ENCODE measurements at regions not wholly inside any gene's neighbourhood (a gene's known extent, or its start where the extent isn't known, plus 50 kb on each side); places are given as distances from the start of the nearest gene placed in this dataset.

DNA sequence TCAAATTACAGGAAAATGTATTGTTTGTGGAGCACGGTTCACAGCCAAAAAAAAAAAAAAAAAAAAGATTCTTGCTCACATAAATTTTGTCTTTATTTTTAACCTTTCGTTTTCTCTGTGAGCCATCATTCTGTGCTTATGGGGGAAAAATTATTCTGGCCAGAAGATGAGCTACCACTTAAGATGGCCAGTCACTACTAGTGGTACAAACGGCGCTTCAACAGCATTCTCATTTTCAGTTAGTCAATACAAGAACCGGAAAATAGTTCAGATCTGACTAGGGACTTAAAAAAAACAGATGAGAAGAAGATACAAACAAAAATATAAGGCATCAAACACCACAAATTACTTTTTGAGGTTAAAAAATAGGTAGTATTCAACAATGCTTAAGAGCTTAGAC lies 158.6 kb upstream of the CNTN5 start (continued):
- TF ChIP-seq EZH2 (IDR thresholded peaks at IDR 0.05; ENCODE audit: low read depth, unreplicated experiment) = no peak
- TF ChIP-seq JUNB (IDR thresholded peaks at IDR 0.05; ENCODE audit: unreplicated experiment) = no peak
- TF ChIP-seq NANOG (IDR thresholded peaks at IDR 0.05; ENCODE audit: borderline replicate concordance) = no peak

- Mint-ChIP-seq H3K9me3 (no peaks in the 10 kb centered on the region), H3K36me3 (ENCODE audit: low read depth) (no peaks in the 10 kb centered on the region), H3K4me1 (no peaks in the 10 kb centered on the region), H3K27me3 (ENCODE audit: insufficient read depth, low read depth, poor library complexity) (no peaks in the 10 kb centered on the region), H3K27ac (no peak overlapping the region), H3K4me3 (no peak overlapping the region)
- Histone ChIP-seq H3K4me3 (no peak overlapping the region), H3K4me1 (ENCODE audit: insufficient read depth) (no peaks in the 10 kb centered on the region), H3K79me2 (replicated peaks; ENCODE audit: insufficient read depth) (no peaks in the 10 kb centered on the region), H3K36me3 (ENCODE audit: insufficient read depth) (no peaks in the 10 kb centered on the region), H3K27ac (ENCODE audit: low read depth) (no peak overlapping the region), H3F3A (replicated peaks; ENCODE audit: low read depth) (no peaks in the 10 kb centered on the region), H3K9me2 (ENCODE audit: insufficient read depth) (no peaks in the 10 kb centered on the region), H2AFZ (no peak overlapping the region), H4K20me1 (replicated peaks; ENCODE audit: insufficient read depth) (no peaks in the 10 kb centered on the region), H3K27me3 (ENCODE audit: insufficient read depth) (no peaks in the 10 kb centered on the region), H3K4me2 (no peak overlapping the region)
- DNase-seq (ENCODE audit: low spot score) (no peak), ATAC-seq (no peak)
- no peak for TF ChIP-seq STAT1 (IDR thresholded peaks at IDR 0.05; ENCODE audit: unreplicated experiment)
- no peak for TF ChIP-seq EZH2phosphoT487 (IDR thresholded peaks at IDR 0.05; ENCODE audit: unreplicated experiment)
- TF ChIP-seq, protein P1, sequence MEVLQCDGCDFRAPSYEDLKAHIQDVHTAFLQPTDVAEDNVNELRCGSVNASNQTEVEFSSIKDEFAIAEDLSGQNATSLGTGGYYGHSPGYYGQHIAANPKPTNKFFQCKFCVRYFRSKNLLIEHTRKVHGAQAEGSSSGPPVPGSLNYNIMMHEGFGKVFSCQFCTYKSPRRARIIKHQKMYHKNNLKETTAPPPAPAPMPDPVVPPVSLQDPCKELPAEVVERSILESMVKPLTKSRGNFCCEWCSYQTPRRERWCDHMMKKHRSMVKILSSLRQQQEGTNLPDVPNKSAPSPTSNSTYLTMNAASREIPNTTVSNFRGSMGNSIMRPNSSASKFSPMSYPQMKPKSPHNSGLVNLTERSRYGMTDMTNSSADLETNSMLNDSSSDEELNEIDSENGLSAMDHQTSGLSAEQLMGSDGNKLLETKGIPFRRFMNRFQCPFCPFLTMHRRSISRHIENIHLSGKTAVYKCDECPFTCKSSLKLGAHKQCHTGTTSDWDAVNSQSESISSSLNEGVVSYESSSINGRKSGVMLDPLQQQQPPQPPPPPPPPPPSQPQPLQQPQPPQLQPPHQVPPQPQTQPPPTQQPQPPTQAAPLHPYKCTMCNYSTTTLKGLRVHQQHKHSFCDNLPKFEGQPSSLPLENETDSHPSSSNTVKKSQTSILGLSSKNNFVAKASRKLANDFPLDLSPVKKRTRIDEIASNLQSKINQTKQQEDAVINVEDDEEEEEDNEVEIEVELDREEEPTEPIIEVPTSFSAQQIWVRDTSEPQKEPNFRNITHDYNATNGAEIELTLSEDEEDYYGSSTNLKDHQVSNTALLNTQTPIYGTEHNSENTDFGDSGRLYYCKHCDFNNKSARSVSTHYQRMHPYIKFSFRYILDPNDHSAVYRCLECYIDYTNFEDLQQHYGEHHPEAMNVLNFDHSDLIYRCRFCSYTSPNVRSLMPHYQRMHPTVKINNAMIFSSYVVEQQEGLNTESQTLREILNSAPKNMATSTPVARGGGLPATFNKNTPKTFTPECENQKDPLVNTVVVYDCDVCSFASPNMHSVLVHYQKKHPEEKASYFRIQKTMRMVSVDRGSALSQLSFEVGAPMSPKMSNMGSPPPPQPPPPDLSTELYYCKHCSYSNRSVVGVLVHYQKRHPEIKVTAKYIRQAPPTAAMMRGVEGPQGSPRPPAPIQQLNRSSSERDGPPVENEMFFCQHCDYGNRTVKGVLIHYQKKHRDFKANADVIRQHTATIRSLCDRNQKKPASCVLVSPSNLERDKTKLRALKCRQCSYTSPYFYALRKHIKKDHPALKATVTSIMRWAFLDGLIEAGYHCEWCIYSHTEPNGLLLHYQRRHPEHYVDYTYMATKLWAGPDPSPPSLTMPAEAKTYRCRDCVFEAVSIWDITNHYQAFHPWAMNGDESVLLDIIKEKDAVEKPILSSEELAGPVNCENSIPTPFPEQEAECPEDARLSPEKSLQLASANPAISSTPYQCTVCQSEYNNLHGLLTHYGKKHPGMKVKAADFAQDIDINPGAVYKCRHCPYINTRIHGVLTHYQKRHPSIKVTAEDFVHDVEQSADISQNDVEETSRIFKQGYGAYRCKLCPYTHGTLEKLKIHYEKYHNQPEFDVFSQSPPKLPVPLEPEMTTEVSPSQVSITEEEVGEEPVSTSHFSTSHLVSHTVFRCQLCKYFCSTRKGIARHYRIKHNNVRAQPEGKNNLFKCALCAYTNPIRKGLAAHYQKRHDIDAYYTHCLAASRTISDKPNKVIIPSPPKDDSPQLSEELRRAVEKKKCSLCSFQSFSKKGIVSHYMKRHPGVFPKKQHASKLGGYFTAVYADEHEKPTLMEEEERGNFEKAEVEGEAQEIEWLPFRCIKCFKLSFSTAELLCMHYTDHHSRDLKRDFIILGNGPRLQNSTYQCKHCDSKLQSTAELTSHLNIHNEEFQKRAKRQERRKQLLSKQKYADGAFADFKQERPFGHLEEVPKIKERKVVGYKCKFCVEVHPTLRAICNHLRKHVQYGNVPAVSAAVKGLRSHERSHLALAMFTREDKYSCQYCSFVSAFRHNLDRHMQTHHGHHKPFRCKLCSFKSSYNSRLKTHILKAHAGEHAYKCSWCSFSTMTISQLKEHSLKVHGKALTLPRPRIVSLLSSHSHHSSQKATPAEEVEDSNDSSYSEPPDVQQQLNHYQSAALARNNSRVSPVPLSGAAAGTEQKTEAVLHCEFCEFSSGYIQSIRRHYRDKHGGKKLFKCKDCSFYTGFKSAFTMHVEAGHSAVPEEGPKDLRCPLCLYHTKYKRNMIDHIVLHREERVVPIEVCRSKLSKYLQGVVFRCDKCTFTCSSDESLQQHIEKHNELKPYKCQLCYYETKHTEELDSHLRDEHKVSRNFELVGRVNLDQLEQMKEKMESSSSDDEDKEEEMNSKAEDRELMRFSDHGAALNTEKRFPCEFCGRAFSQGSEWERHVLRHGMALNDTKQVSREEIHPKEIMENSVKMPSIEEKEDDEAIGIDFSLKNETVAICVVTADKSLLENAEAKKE (CRISPR knock-in tag; IDR thresholded peaks at IDR 0.05) = no peak
- TF ChIP-seq EZH2 (IDR thresholded peaks at IDR 0.05; ENCODE audit: low read depth, unreplicated experiment) = no peak
- no peak for TF ChIP-seq CTCF (conservative IDR thresholded peaks at IDR 0.05; ENCODE audit: low read depth in 2 of 2)
- TF ChIP-seq, protein P2, sequence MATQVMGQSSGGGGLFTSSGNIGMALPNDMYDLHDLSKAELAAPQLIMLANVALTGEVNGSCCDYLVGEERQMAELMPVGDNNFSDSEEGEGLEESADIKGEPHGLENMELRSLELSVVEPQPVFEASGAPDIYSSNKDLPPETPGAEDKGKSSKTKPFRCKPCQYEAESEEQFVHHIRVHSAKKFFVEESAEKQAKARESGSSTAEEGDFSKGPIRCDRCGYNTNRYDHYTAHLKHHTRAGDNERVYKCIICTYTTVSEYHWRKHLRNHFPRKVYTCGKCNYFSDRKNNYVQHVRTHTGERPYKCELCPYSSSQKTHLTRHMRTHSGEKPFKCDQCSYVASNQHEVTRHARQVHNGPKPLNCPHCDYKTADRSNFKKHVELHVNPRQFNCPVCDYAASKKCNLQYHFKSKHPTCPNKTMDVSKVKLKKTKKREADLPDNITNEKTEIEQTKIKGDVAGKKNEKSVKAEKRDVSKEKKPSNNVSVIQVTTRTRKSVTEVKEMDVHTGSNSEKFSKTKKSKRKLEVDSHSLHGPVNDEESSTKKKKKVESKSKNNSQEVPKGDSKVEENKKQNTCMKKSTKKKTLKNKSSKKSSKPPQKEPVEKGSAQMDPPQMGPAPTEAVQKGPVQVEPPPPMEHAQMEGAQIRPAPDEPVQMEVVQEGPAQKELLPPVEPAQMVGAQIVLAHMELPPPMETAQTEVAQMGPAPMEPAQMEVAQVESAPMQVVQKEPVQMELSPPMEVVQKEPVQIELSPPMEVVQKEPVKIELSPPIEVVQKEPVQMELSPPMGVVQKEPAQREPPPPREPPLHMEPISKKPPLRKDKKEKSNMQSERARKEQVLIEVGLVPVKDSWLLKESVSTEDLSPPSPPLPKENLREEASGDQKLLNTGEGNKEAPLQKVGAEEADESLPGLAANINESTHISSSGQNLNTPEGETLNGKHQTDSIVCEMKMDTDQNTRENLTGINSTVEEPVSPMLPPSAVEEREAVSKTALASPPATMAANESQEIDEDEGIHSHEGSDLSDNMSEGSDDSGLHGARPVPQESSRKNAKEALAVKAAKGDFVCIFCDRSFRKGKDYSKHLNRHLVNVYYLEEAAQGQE (IDR thresholded peaks at IDR 0.05; ENCODE audit: unreplicated experiment) = no peak
- no peak for TF ChIP-seq CREB1 (CRISPR knock-in tag; IDR thresholded peaks at IDR 0.05; ENCODE audit: low read depth)
- TF ChIP-seq ZNF331 (CRISPR knock-in tag; IDR thresholded peaks at IDR 0.05; ENCODE audit: low read depth) = no peak
- no peak for TF ChIP-seq NANOG (IDR thresholded peaks at IDR 0.05; ENCODE audit: borderline replicate concordance)
- TF ChIP-seq POLR2AphosphoS5 (IDR thresholded peaks at IDR 0.05; ENCODE audit: low read depth) = no peak
- TF ChIP-seq JUNB (IDR thresholded peaks at IDR 0.05; ENCODE audit: unreplicated experiment) = no peak
- no peak for TF ChIP-seq ETS1 (IDR thresholded peaks at IDR 0.05)
Observed at GRCh38 chr11:98871690-98872089, 149.1 kb upstream of the CNTN5 start.

Data from GM23338 (cell line).